SH-SY5Y (cell line): ENCODE measurements at regions not wholly inside any gene's neighbourhood (a gene's known extent, or its start where the extent isn't known, plus 50 kb on each side); places are given as distances from the start of the nearest gene placed in this dataset.

Experiments
- GATA2 ChIP-seq: IDR thresholded peaks from 2 replicates; pipeline ENCODE4 v1.6.1; 2011; ENCODE audit warnings: mild to moderate bottlenecking, low read depth, low read length
- GATA3 ChIP-seq: IDR thresholded peaks from 2 replicates; pipeline ENCODE4 v1.6.1; 2011; ENCODE audit warnings: low read depth, mild to moderate bottlenecking, low read length, moderate library complexity

- TF ChIP-seq GATA3 (no peak), GATA2 (no peak)
These were observed 202.3 kb upstream of the CDKN3 start for GRCh38 chr14:54194501-54194900.
